Nephron (organoid): ENCODE measurements at regions not wholly inside any gene's neighbourhood (a gene's known extent, or its start where the extent isn't known, plus 50 kb on each side); places are given as distances from the start of the nearest gene placed in this dataset.

Experiments
- H3K27ac Mint-ChIP-seq, 3 experiments: 2 replicates each; pipeline ENCODE4 v1.8.0; 2020; ENCODE audit warnings: mixed read lengths in 3 of 3, mild to moderate bottlenecking in 2 of 3, moderate library complexity in 1 of 3
- H3K27me3 Mint-ChIP-seq: 2 replicates; pipeline ENCODE4 v1.8.0; 2021; ENCODE audit warnings: low read depth, mild to moderate bottlenecking, moderate library complexity, mixed read lengths
- H3K36me3 Mint-ChIP-seq: 2 replicates; pipeline ENCODE4 v1.8.0; 2020; ENCODE audit warnings: low read depth, mixed read lengths
- H3K4me1 Mint-ChIP-seq: 2 replicates; pipeline ENCODE4 v1.8.0; 2020; ENCODE audit warnings: mixed read lengths
- H3K4me3 Mint-ChIP-seq, 3 experiments: 2 replicates each; pipeline ENCODE4 v1.8.0; 2020; ENCODE audit warnings: mild to moderate bottlenecking in 3 of 3, mixed read lengths in 3 of 3, moderate library complexity in 2 of 3
- H3K9me3 Mint-ChIP-seq: 2 replicates; pipeline ENCODE4 v1.8.0; 2020; ENCODE audit warnings: mixed read lengths
- CTCF ChIP-seq, 3 experiments: fragments of 200-600 bp; sonication (generic); IDR thresholded peaks; one replicate each; pipeline ENCODE4 v1.5.0; 2021; ENCODE audit warnings: antibody characterized with exemption in 3 of 3; ENCODE audit not compliant: unreplicated experiment in 3 of 3

GRCh38 chr19:28609944-28610343, 603.0 kb downstream of the UQCRFS1 start:
- H3K9me3 Mint-ChIP-seq = peaks cover 37% of the 10 kb centered on the region
- H3K4me3 Mint-ChIP-seq = no peak overlapping the region
- peaks cover 4% of the 10 kb centered on the region for H3K27me3 Mint-ChIP-seq
- H3K36me3 Mint-ChIP-seq = peaks cover 6% of the 10 kb centered on the region
- no peaks in the 10 kb centered on the region for H3K4me1 Mint-ChIP-seq
- no peak overlapping the region for H3K27ac Mint-ChIP-seq
- TF ChIP-seq CTCF (IDR thresholded peaks at IDR 0.05; ENCODE audit: unreplicated experiment in 3 of 3) = no peak

GRCh38 chr19:28609091-28609755, 603.7 kb downstream of the UQCRFS1 start:
- Mint-ChIP-seq H3K36me3 (peaks cover 6% of the 10 kb centered on the region), H3K27me3 (peaks cover 8% of the 10 kb centered on the region), H3K4me1 (no peaks in the 10 kb centered on the region), H3K27ac (no peak overlapping the region), H3K4me3 (no peak overlapping the region), H3K9me3 (peaks cover 33% of the 10 kb centered on the region)
- no peak for TF ChIP-seq CTCF (IDR thresholded peaks at IDR 0.05; ENCODE audit: unreplicated experiment in 3 of 3)

GRCh38 chr19:28608292-28608691, 604.7 kb downstream of the UQCRFS1 start:
- peaks cover 8% of the 10 kb centered on the region for H3K27me3 Mint-ChIP-seq

GRCh38 chr19:28607066-28607583, 605.8 kb downstream of the UQCRFS1 start:
- Mint-ChIP-seq H3K9me3 (peaks cover 27% of the 10 kb centered on the region), H3K27me3 (peaks cover 14% of the 10 kb centered on the region)

More at GRCh38 chr19:28608292-28608691, 604.7 kb downstream of the UQCRFS1 start:
- H3K9me3 Mint-ChIP-seq = peaks cover 28% of the 10 kb centered on the region
- H3K36me3 Mint-ChIP-seq = peaks cover 6% of the 10 kb centered on the region
- no peak for TF ChIP-seq CTCF (IDR thresholded peaks at IDR 0.05; ENCODE audit: unreplicated experiment in 3 of 3)
- no peak overlapping the region for H3K4me3 Mint-ChIP-seq
- no peaks in the 10 kb centered on the region for H3K4me1 Mint-ChIP-seq
- H3K27ac Mint-ChIP-seq = no peak overlapping the region

GRCh38 chr19:28606269-28607032, 606.5 kb downstream of the UQCRFS1 start:
- Mint-ChIP-seq H3K4me3 (no peak overlapping the region), H3K4me1 (no peaks in the 10 kb centered on the region), H3K36me3 (peaks cover 6% of the 10 kb centered on the region), H3K27ac (no peak overlapping the region), H3K27me3 (peaks cover 18% of the 10 kb centered on the region), H3K9me3 (peaks cover 27% of the 10 kb centered on the region)
- no peak for TF ChIP-seq CTCF (IDR thresholded peaks at IDR 0.05; ENCODE audit: unreplicated experiment in 3 of 3)

More at GRCh38 chr19:28607066-28607583, 605.8 kb downstream of the UQCRFS1 start:
- peaks cover 6% of the 10 kb centered on the region for H3K36me3 Mint-ChIP-seq
- TF ChIP-seq CTCF (IDR thresholded peaks at IDR 0.05; ENCODE audit: unreplicated experiment in 3 of 3) = no peak
- no peaks in the 10 kb centered on the region for H3K4me1 Mint-ChIP-seq
- no peak overlapping the region for H3K4me3 Mint-ChIP-seq
- no peak overlapping the region for H3K27ac Mint-ChIP-seq
